Body of pancreas (tissue), 4 donors: ENCODE measurements at regions not wholly inside any gene's neighbourhood (a gene's known extent, or its start where the extent isn't known, plus 50 kb on each side); places are given as distances from the start of the nearest gene placed in this dataset.

Source experiments
- CTCF ChIP-seq, 7 experiments: fragments of 450-650 bp in 4 of 7; fragments of 200-600 bp in 3 of 7; sonication (generic) in 3 of 7; IDR thresholded peaks; one replicate each; pipeline ENCODE4 v1.5.1; 2016 to 2019; ENCODE audit warnings: antibody characterized with exemption in 7 of 7
- POLR2A ChIP-seq, 3 donors: fragments of 450-650 bp; IDR thresholded peaks; one replicate each; pipeline ENCODE4 v1.6.1; 2016; ENCODE audit warnings: antibody characterized with exemption in 3 of 3, mild to moderate bottlenecking in 2 of 3

DNA sequence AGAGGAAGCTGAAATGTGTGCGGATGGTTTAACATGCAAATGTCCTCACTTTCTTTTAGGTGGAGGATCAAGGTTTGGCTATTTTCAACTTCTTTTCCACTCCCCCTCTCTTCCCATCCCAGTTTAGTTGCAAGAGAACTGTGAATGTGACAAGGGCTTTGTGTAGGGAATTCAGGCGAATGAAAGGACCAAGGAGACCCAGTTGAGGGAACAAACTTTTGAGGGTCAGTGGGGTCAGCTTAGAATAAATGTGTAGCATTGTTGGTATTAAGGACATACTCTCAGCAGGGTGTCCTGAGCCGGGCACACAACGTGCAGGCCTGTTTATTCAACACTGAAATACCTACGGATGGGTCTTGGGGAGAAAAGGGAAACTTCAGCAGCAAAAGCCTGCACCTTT lies 346.0 kb downstream of the PMP22 start:
- TF ChIP-seq CTCF (IDR thresholded peaks at IDR 0.05), result no peak
- TF ChIP-seq POLR2A (IDR thresholded peaks at IDR 0.05), result no peak
